ENCODE measurements at regions not wholly inside any gene's neighbourhood (a gene's known extent, or its start where the extent isn't known, plus 50 kb on each side); places are given as distances from the start of the nearest gene placed in this dataset.
A peak's percentile ranks its signal among the peaks of the same experiment; 100 is the strongest.

- no peak for TF ChIP-seq ZNF513 (tag by site-specific recombination; IDR thresholded peaks at IDR 0.05)
- TF ChIP-seq, protein P1, sequence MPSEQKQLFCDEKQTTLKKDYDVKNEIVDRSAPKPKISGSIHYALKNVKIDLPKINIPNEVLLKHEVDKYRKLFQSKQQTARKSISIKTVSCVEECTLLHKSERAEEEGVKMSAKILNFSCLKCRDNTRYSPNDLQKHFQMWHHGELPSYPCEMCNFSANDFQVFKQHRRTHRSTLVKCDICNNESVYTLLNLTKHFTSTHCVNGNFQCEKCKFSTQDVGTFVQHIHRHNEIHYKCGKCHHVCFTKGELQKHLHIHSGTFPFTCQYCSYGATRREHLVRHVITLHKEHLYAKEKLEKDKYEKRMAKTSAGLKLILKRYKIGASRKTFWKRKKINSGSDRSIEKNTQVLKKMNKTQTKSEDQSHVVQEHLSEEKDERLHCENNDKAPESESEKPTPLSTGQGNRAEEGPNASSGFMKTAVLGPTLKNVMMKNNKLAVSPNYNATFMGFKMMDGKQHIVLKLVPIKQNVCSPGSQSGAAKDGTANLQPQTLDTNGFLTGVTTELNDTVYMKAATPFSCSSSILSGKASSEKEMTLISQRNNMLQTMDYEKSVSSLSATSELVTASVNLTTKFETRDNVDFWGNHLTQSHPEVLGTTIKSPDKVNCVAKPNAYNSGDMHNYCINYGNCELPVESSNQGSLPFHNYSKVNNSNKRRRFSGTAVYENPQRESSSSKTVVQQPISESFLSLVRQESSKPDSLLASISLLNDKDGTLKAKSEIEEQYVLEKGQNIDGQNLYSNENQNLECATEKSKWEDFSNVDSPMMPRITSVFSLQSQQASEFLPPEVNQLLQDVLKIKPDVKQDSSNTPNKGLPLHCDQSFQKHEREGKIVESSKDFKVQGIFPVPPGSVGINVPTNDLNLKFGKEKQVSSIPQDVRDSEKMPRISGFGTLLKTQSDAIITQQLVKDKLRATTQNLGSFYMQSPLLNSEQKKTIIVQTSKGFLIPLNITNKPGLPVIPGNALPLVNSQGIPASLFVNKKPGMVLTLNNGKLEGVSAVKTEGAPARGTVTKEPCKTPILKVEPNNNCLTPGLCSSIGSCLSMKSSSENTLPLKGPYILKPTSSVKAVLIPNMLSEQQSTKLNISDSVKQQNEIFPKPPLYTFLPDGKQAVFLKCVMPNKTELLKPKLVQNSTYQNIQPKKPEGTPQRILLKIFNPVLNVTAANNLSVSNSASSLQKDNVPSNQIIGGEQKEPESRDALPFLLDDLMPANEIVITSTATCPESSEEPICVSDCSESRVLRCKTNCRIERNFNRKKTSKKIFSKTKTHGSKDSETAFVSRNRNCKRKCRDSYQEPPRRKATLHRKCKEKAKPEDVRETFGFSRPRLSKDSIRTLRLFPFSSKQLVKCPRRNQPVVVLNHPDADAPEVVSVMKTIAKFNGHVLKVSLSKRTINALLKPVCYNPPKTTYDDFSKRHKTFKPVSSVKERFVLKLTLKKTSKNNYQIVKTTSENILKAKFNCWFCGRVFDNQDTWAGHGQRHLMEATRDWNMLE (tag by site-specific recombination; conservative IDR thresholded peaks at IDR 0.05; ENCODE audit: low read depth), result no peak
- TF ChIP-seq, protein P2, sequence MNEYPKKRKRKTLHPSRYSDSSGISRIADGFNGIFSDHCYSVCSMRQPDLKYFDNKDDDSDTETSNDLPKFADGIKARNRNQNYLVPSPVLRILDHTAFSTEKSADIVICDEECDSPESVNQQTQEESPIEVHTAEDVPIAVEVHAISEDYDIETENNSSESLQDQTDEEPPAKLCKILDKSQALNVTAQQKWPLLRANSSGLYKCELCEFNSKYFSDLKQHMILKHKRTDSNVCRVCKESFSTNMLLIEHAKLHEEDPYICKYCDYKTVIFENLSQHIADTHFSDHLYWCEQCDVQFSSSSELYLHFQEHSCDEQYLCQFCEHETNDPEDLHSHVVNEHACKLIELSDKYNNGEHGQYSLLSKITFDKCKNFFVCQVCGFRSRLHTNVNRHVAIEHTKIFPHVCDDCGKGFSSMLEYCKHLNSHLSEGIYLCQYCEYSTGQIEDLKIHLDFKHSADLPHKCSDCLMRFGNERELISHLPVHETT (tag by site-specific recombination; IDR thresholded peaks at IDR 0.05), result no peak
Observed at GRCh38 chr3:27615555-27615954, 106.6 kb downstream of the EOMES start (continued).

DNA sequence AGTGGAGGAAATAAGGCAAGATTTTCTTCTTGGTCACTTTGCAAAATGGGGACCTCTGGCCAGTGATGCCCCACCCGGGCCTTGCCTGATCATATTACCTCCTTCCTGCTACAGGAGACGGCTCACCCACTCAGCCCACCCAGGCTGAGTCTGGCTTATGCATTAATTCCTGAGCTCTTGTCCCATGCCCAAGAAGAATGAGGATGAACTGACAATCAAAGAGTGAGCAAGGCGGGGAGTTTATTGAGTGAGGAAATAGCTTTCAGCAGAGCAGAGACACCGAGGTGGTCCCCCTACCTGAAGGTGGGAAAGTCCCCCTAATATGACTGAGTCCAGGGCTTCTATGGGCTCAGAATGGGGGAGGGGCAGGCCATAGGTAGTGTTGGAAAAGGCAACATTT, 107.5 kb downstream of the EOMES start:
- no peaks in the 10 kb centered on the region for H3K9me3 ChIP-seq (ENCODE audit: control insufficient read depth, insufficient read depth, low read depth, low read length)
- no peak overlapping the region for H3K4me3 ChIP-seq (ENCODE audit: low read depth, low read length)
- ChIA-PET POLR2A (no interaction called here), CTCF (no interaction called here)
- TF ChIP-seq ZNF529 (tag by site-specific recombination; IDR thresholded peaks at IDR 0.05; ENCODE audit: insufficient replicate concordance), result no peak
- peak; percentile 83 for TF ChIP-seq SETDB1 (IDR thresholded peaks at IDR 0.05; ENCODE audit: insufficient read length, low read length)
- no peaks in the 10 kb centered on the region for H3K4me1 ChIP-seq (ENCODE audit: control insufficient read depth, insufficient read depth, low read length)
- no peak overlapping the region for H3K27ac ChIP-seq (ENCODE audit: extremely low read depth, low read depth, low read length)
- no peaks in the 10 kb centered on the region for H3K36me3 ChIP-seq (ENCODE audit: control insufficient read depth in 2 of 2, insufficient read depth in 1 of 2, low read length in 2 of 2)

GRCh38 chr3:27613846-27614500, 108.2 kb downstream of the EOMES start:
- no peaks in the 10 kb centered on the region for H3K4me1 ChIP-seq (ENCODE audit: control insufficient read depth, insufficient read depth, low read length)
- TF ChIP-seq ZNF830 (tag by site-specific recombination; IDR thresholded peaks at IDR 0.05; ENCODE audit: low read depth) (no peak), ZNF140 (tag by site-specific recombination; IDR thresholded peaks at IDR 0.05) (no peak), WT1 (tag by site-specific recombination; IDR thresholded peaks at IDR 0.05) (no peak), ZNF560 (tag by site-specific recombination; IDR thresholded peaks at IDR 0.05; ENCODE audit: borderline replicate concordance) (no peak), ZNF747 (tag by site-specific recombination; IDR thresholded peaks at IDR 0.05) (no peak)
- H3K4me3 ChIP-seq (ENCODE audit: low read depth, low read length), result no peak overlapping the region
- CTCF ChIA-PET, result no interaction called here
- no peak overlapping the region for H3K27ac ChIP-seq (ENCODE audit: extremely low read depth, low read depth, low read length)
- no peaks in the 10 kb centered on the region for H3K36me3 ChIP-seq (ENCODE audit: control insufficient read depth in 2 of 2, insufficient read depth in 1 of 2, low read length in 2 of 2)
- H3K9me3 ChIP-seq (ENCODE audit: control insufficient read depth, insufficient read depth, low read depth, low read length), result no peaks in the 10 kb centered on the region
- POLR2A ChIA-PET, result no interaction called here

- Histone ChIP-seq H3K4me1 (ENCODE audit: control insufficient read depth, insufficient read depth, low read length) (no peaks in the 10 kb centered on the region), H3K27ac (ENCODE audit: extremely low read depth, low read depth, low read length) (no peak overlapping the region), H3K36me3 (ENCODE audit: control insufficient read depth in 2 of 2, insufficient read depth in 1 of 2, low read length in 2 of 2) (no peaks in the 10 kb centered on the region), H3K9me3 (ENCODE audit: control insufficient read depth, insufficient read depth, low read depth, low read length) (no peaks in the 10 kb centered on the region), H3K4me3 (ENCODE audit: low read depth, low read length) (no peak overlapping the region)
- no peak for TF ChIP-seq ZBTB8A (tag by site-specific recombination; IDR thresholded peaks at IDR 0.05)
- TF ChIP-seq ZNF423 (tag by site-specific recombination; IDR thresholded peaks at IDR 0.05), result no peak
- TF ChIP-seq ZNF184 (tag by site-specific recombination; IDR thresholded peaks at IDR 0.05), result no peak
- TF ChIP-seq ZBTB49 (tag by site-specific recombination; IDR thresholded peaks at IDR 0.05; ENCODE audit: low read depth), result no peak
- ChIA-PET POLR2A (no interaction called here), CTCF (no interaction called here)
Observed at GRCh38 chr3:27610800-27611525, 111.2 kb downstream of the EOMES start.

All from HEK293 (cell line).